ENCODE measurements at regions not wholly inside any gene's neighbourhood (a gene's known extent, or its start where the extent isn't known, plus 50 kb on each side); places are given as distances from the start of the nearest gene placed in this dataset.

DNA sequence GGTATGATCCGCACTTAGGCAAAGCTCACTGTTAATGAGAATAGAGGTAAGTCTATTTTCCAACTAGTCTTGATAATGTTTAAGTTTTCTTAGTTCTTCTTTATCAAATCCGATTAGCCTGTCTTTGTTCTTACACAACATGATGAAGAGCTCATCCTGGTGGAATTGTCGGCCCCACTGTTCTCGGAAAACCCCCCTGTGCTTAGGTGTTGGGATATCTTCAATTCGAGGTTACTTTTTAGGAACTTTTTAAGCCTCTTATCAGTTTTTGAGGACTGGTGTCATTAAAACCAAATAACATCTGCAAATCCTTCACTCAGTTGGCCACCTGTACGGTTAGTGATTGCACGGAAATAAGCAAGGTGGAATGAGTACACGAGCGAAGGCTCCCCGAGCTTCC lies 60.7 kb upstream of the KIF26B start:
- no TSS peak for BruUV-seq (replicated peaks)
- no peaks in the 10 kb centered on the region for H3K9me1 ChIP-seq (ENCODE audit: control insufficient read depth, insufficient read depth, low read length)

DNA sequence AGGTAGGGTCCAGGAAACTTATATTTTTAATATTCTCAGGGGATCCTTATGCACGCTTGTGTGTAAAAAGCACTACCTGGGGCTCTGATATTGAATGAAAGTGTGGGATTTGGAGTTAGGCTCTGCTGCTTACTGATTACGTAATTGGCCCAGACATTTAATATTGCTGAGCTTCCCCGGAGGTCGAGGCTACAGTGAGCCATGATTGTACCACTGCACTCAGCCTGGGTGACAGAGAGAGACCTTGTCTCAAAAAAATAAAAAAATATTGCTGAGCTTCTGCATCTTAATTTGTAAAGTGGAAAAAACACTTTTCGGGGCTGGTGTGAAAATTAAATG lies 62.2 kb upstream of the KIF26B start:
- POLR2A ChIA-PET = no interaction called here
- no peak overlapping the region for H3K9ac ChIP-seq (ENCODE audit: insufficient read depth in 1 of 2, low read depth in 2 of 2, low read length in 2 of 2)
- no peak overlapping the region for H3K4me2 ChIP-seq (ENCODE audit: insufficient read depth, low read length)
- H3K4me1 ChIP-seq (replicated peaks in 1 of 2; ENCODE audit: control insufficient read depth in 2 of 2, insufficient read depth in 2 of 2, low read length in 2 of 2) = peaks cover 4 to 12% of the 10 kb centered on the region in 2 experiments; a peak in 4 of 5 replicates
- no peaks in the 10 kb centered on the region for H3K79me2 ChIP-seq (ENCODE audit: control insufficient read depth, insufficient read depth, low read length)
- ATAC-seq (no peak), FAIRE-seq (no peak), DNase-seq (ENCODE audit: extremely low read depth in 1 of 4, low spot score in 3 of 4) (no peak)
- no TSS peak for BruUV-seq (replicated peaks)
- intact Hi-C loops (cut with micrococcal nuclease) (no loop called here), in situ Hi-C loops (cut with MboI) (no loop called here)
- H3K27me3 ChIP-seq (ENCODE audit: control insufficient read depth in 2 of 2, insufficient read depth in 2 of 2, low read length in 2 of 2) = no peaks in the 10 kb centered on the region
- CTCF ChIA-PET (ENCODE audit: low intra/inter-chr PET ratio) = no interaction called here
- H3K9me1 ChIP-seq (ENCODE audit: control insufficient read depth, insufficient read depth, low read length) = no peaks in the 10 kb centered on the region
- H3K36me3 ChIP-seq (ENCODE audit: control insufficient read depth, insufficient read depth, low read length) = peaks cover 4% of the 10 kb centered on the region; the same call in 1 of the 3 replicates
- H3K4me3 ChIP-seq = no peak overlapping the region
- 74% methylated on average over 5 of the region's 5 CpGs for WGBS (ENCODE audit: insufficient coverage, low coverage, missing lambda C conversion rate)
- H4K20me1 ChIP-seq (replicated peaks; ENCODE audit: control insufficient read depth, insufficient read depth, low read length) = no peaks in the 10 kb centered on the region
- H2AFZ ChIP-seq (ENCODE audit: low read depth, low read length) = no peak overlapping the region
- H3K9me3 ChIP-seq (replicated peaks; ENCODE audit: control insufficient read depth, insufficient read depth, low read depth, low read length) = no peaks in the 10 kb centered on the region
- no peak overlapping the region for H3K27ac ChIP-seq (ENCODE audit: extremely low read depth, low read depth, low read length)
- no peak for TF ChIP-seq ZNF584 (CRISPR knock-in tag; IDR thresholded peaks at IDR 0.05; ENCODE audit: low read depth)
- no peak for TF ChIP-seq ZNF444 (CRISPR knock-in tag; IDR thresholded peaks at IDR 0.05)
- TF ChIP-seq, protein P1, sequence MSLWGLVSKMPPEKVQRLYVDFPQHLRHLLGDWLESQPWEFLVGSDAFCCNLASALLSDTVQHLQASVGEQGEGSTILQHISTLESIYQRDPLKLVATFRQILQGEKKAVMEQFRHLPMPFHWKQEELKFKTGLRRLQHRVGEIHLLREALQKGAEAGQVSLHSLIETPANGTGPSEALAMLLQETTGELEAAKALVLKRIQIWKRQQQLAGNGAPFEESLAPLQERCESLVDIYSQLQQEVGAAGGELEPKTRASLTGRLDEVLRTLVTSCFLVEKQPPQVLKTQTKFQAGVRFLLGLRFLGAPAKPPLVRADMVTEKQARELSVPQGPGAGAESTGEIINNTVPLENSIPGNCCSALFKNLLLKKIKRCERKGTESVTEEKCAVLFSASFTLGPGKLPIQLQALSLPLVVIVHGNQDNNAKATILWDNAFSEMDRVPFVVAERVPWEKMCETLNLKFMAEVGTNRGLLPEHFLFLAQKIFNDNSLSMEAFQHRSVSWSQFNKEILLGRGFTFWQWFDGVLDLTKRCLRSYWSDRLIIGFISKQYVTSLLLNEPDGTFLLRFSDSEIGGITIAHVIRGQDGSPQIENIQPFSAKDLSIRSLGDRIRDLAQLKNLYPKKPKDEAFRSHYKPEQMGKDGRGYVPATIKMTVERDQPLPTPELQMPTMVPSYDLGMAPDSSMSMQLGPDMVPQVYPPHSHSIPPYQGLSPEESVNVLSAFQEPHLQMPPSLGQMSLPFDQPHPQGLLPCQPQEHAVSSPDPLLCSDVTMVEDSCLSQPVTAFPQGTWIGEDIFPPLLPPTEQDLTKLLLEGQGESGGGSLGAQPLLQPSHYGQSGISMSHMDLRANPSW (CRISPR knock-in tag; IDR thresholded peaks at IDR 0.05) = no peak
- TF ChIP-seq, protein P2, sequence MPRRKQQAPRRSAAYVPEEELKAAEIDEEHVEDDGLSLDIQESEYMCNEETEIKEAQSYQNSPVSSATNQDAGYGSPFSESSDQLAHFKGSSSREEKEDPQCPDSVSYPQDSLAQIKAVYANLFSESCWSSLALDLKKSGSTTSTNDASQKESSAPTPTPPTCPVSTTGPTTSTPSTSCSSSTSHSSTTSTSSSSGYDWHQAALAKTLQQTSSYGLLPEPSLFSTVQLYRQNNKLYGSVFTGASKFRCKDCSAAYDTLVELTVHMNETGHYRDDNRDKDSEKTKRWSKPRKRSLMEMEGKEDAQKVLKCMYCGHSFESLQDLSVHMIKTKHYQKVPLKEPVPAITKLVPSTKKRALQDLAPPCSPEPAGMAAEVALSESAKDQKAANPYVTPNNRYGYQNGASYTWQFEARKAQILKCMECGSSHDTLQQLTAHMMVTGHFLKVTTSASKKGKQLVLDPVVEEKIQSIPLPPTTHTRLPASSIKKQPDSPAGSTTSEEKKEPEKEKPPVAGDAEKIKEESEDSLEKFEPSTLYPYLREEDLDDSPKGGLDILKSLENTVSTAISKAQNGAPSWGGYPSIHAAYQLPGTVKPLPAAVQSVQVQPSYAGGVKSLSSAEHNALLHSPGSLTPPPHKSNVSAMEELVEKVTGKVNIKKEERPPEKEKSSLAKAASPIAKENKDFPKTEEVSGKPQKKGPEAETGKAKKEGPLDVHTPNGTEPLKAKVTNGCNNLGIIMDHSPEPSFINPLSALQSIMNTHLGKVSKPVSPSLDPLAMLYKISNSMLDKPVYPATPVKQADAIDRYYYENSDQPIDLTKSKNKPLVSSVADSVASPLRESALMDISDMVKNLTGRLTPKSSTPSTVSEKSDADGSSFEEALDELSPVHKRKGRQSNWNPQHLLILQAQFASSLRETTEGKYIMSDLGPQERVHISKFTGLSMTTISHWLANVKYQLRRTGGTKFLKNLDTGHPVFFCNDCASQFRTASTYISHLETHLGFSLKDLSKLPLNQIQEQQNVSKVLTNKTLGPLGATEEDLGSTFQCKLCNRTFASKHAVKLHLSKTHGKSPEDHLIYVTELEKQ (CRISPR knock-in tag; IDR thresholded peaks at IDR 0.05) = no peak
- TF ChIP-seq, protein P3, sequence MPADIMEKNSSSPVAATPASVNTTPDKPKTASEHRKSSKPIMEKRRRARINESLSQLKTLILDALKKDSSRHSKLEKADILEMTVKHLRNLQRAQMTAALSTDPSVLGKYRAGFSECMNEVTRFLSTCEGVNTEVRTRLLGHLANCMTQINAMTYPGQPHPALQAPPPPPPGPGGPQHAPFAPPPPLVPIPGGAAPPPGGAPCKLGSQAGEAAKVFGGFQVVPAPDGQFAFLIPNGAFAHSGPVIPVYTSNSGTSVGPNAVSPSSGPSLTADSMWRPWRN (IDR thresholded peaks at IDR 0.05; ENCODE audit: low read depth) = no peak
- no peak for TF ChIP-seq PCBP2 (IDR thresholded peaks at IDR 0.05; ENCODE audit: low read depth, low read length, poor library complexity, severe bottlenecking)
- no peak for TF ChIP-seq KAT8 (IDR thresholded peaks at IDR 0.05; ENCODE audit: low read depth)

More for the DNA sequence above, 60.7 kb upstream of the KIF26B start:
- Histone ChIP-seq H3K27me3 (ENCODE audit: control insufficient read depth in 2 of 2, insufficient read depth in 2 of 2, low read length in 2 of 2) (peaks cover 0 to 8% of the 10 kb centered on the region in 2 experiments; a peak in 1 of 5 replicates), H3K9ac (ENCODE audit: insufficient read depth in 1 of 2, low read depth in 2 of 2, low read length in 2 of 2) (no peak overlapping the region), H3K9me3 (replicated peaks; ENCODE audit: control insufficient read depth, insufficient read depth, low read depth, low read length) (no peaks in the 10 kb centered on the region), H2AFZ (ENCODE audit: low read depth, low read length) (no peak overlapping the region), H3K4me2 (ENCODE audit: insufficient read depth, low read length) (no peak overlapping the region), H3K36me3 (ENCODE audit: control insufficient read depth, insufficient read depth, low read length) (peaks cover 4% of the 10 kb centered on the region; the same call in 1 of the 3 replicates), H3K4me3 (no peak overlapping the region), H3K27ac (ENCODE audit: extremely low read depth, low read depth, low read length) (no peak overlapping the region), H4K20me1 (replicated peaks; ENCODE audit: control insufficient read depth, insufficient read depth, low read length) (no peaks in the 10 kb centered on the region), H3K4me1 (replicated peaks in 1 of 2; ENCODE audit: control insufficient read depth in 2 of 2, insufficient read depth in 2 of 2, low read length in 2 of 2) (peaks cover 4 to 12% of the 10 kb centered on the region in 2 experiments; a peak in 4 of 5 replicates), H3K79me2 (ENCODE audit: control insufficient read depth, insufficient read depth, low read length) (no peaks in the 10 kb centered on the region)
- 65% methylated on average over 10 of the region's 10 CpGs for WGBS (ENCODE audit: insufficient coverage, low coverage, missing lambda C conversion rate)
- no peak for FAIRE-seq
- TF ChIP-seq ZNF121 (CRISPR knock-in tag; conservative IDR thresholded peaks at IDR 0.05) (no peak), RNF2 (IDR thresholded peaks at IDR 0.05) (no peak), POLR2G (IDR thresholded peaks at IDR 0.05; ENCODE audit: low read depth, low read length) (no peak)
- ChIA-PET POLR2A (no interaction called here), CTCF (ENCODE audit: low intra/inter-chr PET ratio) (no interaction called here)
- no peak for DNase-seq (ENCODE audit: extremely low read depth in 1 of 4, low spot score in 3 of 4)
- intact Hi-C loops (cut with micrococcal nuclease) = no loop called here
- in situ Hi-C loops (cut with MboI) = no loop called here
- ATAC-seq = no peak

All from K562 (cell line).